Activated T-cell treated with anti-CD3 and anti-CD28 coated beads for 4 hours (primary cell): ENCODE measurements at regions not wholly inside any gene's neighbourhood (a gene's known extent, or its start where the extent isn't known, plus 50 kb on each side); places are given as distances from the start of the nearest gene placed in this dataset.
"Not testable (repeated sequence)": the region's sequence is repeated elsewhere in the genome, so short reads cannot be mapped to it uniquely, and the experiment has no call there.

Source experiments
- DNase-seq: peaks from one replicate; pipeline ENCODE4 v3.0.0-alpha.2; 2020

GRCh38 chr3:182420741-182421140 is 372.6 kb upstream of the ATP11B start:
- no peak for DNase-seq

GRCh38 chr3:182424006-182424405 is 369.3 kb upstream of the ATP11B start:
- no peak for DNase-seq

- not testable (repeated sequence) for DNase-seq
These were observed 367.2 kb upstream of the ATP11B start for GRCh38 chr3:182425926-182426718.

GRCh38 chr3:182431972-182432371 is 361.3 kb upstream of the ATP11B start:
- not testable (repeated sequence) for DNase-seq

GRCh38 chr3:182435860-182436259 is 357.4 kb upstream of the ATP11B start:
- DNase-seq = no peak

GRCh38 chr3:182436547-182436946 is 356.8 kb upstream of the ATP11B start:
- no peak for DNase-seq

- no peak for DNase-seq
These were observed 354.9 kb upstream of the ATP11B start for GRCh38 chr3:182438398-182438797.

GRCh38 chr3:182440101-182440500 is 353.2 kb upstream of the ATP11B start:
- no peak for DNase-seq

- no peak for DNase-seq
These were observed 347.7 kb upstream of the ATP11B start for GRCh38 chr3:182445576-182445975.

GRCh38 chr3:182450942-182451787 is 342.1 kb upstream of the ATP11B start:
- no peak for DNase-seq

GRCh38 chr3:182451871-182452270 is 341.4 kb upstream of the ATP11B start:
- DNase-seq = no peak

GRCh38 chr3:182455011-182455410 is 338.3 kb upstream of the ATP11B start:
- DNase-seq = no peak

- DNase-seq = no peak
These were observed 333.0 kb upstream of the ATP11B start for GRCh38 chr3:182460303-182460702.

- DNase-seq = no peak
These were observed 331.2 kb upstream of the ATP11B start for GRCh38 chr3:182462152-182462551.

GRCh38 chr3:182464513-182465145 is 328.7 kb upstream of the ATP11B start:
- DNase-seq = no peak

- DNase-seq = no peak
These were observed 327.8 kb upstream of the ATP11B start for GRCh38 chr3:182465301-182466185.

- no peak for DNase-seq
These were observed 324.2 kb upstream of the ATP11B start for GRCh38 chr3:182469086-182469485.

- DNase-seq = no peak
These were observed 323.1 kb upstream of the ATP11B start for GRCh38 chr3:182470187-182470586.

- DNase-seq = no peak
These were observed 320.1 kb upstream of the ATP11B start for GRCh38 chr3:182473191-182473710.

GRCh38 chr3:182478369-182478768 is 314.9 kb upstream of the ATP11B start:
- DNase-seq = no peak

GRCh38 chr3:182479419-182480336 is 313.6 kb upstream of the ATP11B start:
- no peak for DNase-seq
